Osteocyte (in vitro differentiated cells): ENCODE measurements at regions not wholly inside any gene's neighbourhood (a gene's known extent, or its start where the extent isn't known, plus 50 kb on each side); places are given as distances from the start of the nearest gene placed in this dataset.

Source experiments
- DNase-seq: peaks from one replicate; pipeline ENCODE4 v3.0.0; 2021; ENCODE audit warnings: mixed read lengths; ENCODE audit not compliant: unreplicated experiment; ENCODE audit errors: extremely low spot score
- H3K27ac Mint-ChIP-seq: one replicate; pipeline ENCODE4 v1.8.0; 2021; ENCODE audit warnings: mild to moderate bottlenecking, mixed read lengths; ENCODE audit not compliant: unreplicated experiment
- H3K27me3 Mint-ChIP-seq: one replicate; pipeline ENCODE4 v1.8.0; 2021; ENCODE audit warnings: mixed read lengths; ENCODE audit not compliant: unreplicated experiment
- H3K36me3 Mint-ChIP-seq: one replicate; pipeline ENCODE4 v1.8.0; 2021; ENCODE audit warnings: mixed read lengths; ENCODE audit not compliant: unreplicated experiment
- H3K4me1 Mint-ChIP-seq: one replicate; pipeline ENCODE4 v1.8.0; 2021; ENCODE audit warnings: mixed read lengths; ENCODE audit not compliant: unreplicated experiment
- H3K4me3 Mint-ChIP-seq: one replicate; pipeline ENCODE4 v1.8.0; 2021; ENCODE audit warnings: mild to moderate bottlenecking, moderate library complexity, mixed read lengths; ENCODE audit not compliant: unreplicated experiment
- H3K9me3 Mint-ChIP-seq: one replicate; pipeline ENCODE4 v1.8.0; 2021; ENCODE audit warnings: mixed read lengths; ENCODE audit not compliant: unreplicated experiment
- CTCF ChIP-seq: fragments of 200-600 bp; sonication (generic); IDR thresholded peaks from 2 replicates; pipeline ENCODE4 v1.5.0; 2021; ENCODE audit warnings: antibody characterized with exemption, mild to moderate bottlenecking, moderate library complexity

- no peaks in the 10 kb centered on the region for H3K9me3 Mint-ChIP-seq
- no peaks in the 10 kb centered on the region for H3K36me3 Mint-ChIP-seq
- no peak overlapping the region for H3K4me3 Mint-ChIP-seq
- DNase-seq: no peak
- no peak for TF ChIP-seq CTCF
- H3K27me3 Mint-ChIP-seq: no peaks in the 10 kb centered on the region
- H3K27ac Mint-ChIP-seq: no peak overlapping the region
- peaks cover 21% of the 10 kb centered on the region for H3K4me1 Mint-ChIP-seq
These were observed 324.6 kb upstream of the PLSCR5 start for GRCh38 chr3:146929696-146930095.

DNA sequence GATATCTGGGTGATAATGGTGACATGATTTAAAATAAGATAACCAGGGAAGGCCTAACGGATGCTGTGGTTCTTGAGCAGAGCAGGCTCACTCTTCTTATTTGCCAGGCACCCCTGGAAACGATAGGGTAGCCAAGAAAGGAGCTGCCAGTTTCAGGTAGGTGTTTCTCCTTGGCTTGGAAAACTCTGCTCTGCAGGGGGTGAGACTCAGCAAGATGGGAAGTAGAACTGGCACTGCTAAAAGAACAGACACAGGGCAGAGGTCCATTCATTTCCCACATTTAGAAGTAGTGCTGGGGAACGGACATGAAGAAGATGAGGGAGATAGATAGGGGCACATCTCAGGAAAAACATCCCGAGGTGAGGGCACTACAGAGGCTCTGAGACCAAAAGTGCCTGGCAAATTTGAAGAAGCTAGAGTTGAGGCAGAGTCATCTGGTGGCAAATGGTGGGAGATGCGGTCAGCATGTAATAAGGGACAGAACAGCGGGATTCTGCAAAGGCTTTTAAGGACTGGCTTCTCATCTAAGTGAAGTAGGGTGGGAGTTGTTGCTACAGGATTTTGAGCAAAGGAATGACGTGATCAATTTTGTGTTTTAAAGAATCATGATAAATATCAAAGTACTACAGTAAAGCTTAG lies 323.4 kb upstream of the PLSCR5 start:
- Mint-ChIP-seq H3K4me1 (peaks cover 21% of the 10 kb centered on the region), H3K27me3 (no peaks in the 10 kb centered on the region), H3K36me3 (no peaks in the 10 kb centered on the region), H3K4me3 (no peak overlapping the region), H3K27ac (no peak overlapping the region), H3K9me3 (no peaks in the 10 kb centered on the region)
- no peak for DNase-seq
- TF ChIP-seq CTCF: no peak

- no peaks in the 10 kb centered on the region for H3K27me3 Mint-ChIP-seq
- no peak for TF ChIP-seq CTCF
- H3K9me3 Mint-ChIP-seq: no peaks in the 10 kb centered on the region
- DNase-seq: no peak
- H3K4me1 Mint-ChIP-seq: peaks cover 7% of the 10 kb centered on the region
- no peaks in the 10 kb centered on the region for H3K36me3 Mint-ChIP-seq
- no peak overlapping the region for H3K4me3 Mint-ChIP-seq
- no peak overlapping the region for H3K27ac Mint-ChIP-seq
These were observed 316.5 kb upstream of the PLSCR5 start for GRCh38 chr3:146921693-146922092.

- H3K27me3 Mint-ChIP-seq: no peaks in the 10 kb centered on the region
- no peak overlapping the region for H3K27ac Mint-ChIP-seq
- DNase-seq: no peak
- peaks cover 3% of the 10 kb centered on the region for H3K36me3 Mint-ChIP-seq
- peaks cover 10% of the 10 kb centered on the region for H3K4me1 Mint-ChIP-seq
- no peak overlapping the region for H3K4me3 Mint-ChIP-seq
- H3K9me3 Mint-ChIP-seq: no peaks in the 10 kb centered on the region
- no peak for TF ChIP-seq CTCF
These were observed 309.3 kb upstream of the PLSCR5 start for GRCh38 chr3:146914409-146914808.

DNA sequence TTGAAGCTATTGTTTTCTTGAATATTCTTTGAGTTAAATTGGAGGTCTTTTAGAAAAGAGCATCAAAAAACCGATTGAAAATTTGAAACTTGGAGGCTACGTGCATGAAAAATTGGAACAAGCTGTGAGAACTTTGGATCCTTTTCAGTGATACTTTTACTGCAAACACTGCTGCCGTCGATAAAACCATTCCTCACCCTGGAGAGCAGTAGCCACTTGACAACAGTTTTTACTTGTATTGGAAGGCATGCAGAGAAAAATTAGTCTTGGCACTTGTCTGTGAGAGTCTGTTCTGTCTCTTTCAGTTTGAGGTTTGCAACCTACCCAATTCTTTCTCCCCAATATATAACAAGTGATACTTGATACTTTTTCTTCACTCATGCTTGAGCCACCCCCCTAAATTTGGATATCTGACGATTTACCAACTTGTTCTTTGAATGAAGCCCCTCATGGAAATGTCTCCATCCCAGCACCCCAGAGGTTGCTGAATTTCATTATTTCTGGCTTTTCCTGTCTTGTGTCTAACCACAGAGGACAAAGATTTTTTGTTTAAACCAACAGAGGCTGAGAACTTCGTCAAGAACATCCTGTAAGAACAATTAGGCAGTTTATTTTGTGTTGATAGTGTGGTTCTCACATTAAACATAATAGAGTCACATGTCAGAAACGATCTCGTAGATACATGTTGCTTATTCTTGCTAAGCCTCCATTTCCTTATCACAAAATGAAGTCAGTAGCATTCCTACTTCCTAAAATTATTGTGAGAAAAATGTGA lies 307.3 kb upstream of the PLSCR5 start:
- no peaks in the 10 kb centered on the region for H3K27me3 Mint-ChIP-seq
- H3K4me3 Mint-ChIP-seq: no peak overlapping the region
- H3K4me1 Mint-ChIP-seq: peaks cover 8% of the 10 kb centered on the region
- no peak for DNase-seq
- H3K9me3 Mint-ChIP-seq: no peaks in the 10 kb centered on the region
- no peak overlapping the region for H3K27ac Mint-ChIP-seq
- peaks cover 3% of the 10 kb centered on the region for H3K36me3 Mint-ChIP-seq
- TF ChIP-seq CTCF: no peak
